ENCODE measurements at regions not wholly inside any gene's neighbourhood (a gene's known extent, or its start where the extent isn't known, plus 50 kb on each side); places are given as distances from the start of the nearest gene placed in this dataset.

DNA sequence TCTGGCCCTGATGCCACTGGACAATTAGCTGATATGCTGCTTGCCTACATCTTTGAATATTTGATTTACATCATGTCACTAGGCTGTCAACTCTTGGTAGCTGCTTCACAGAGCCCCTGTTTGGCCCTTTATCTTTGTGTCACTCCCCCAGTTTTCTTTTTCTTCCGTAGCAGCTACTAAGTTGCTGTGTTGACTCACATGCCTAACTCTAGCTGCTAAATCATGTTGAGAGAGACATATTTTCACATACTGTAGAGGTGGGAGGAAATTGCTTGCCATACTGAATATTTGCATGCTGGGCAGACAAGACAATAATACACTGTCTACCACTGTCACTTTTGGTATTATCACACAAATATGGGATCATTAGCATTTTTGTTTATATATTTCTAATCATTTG, 147.1 kb upstream of the NOVA1 start:
- no peak for DNase-seq (ENCODE audit: low spot score)
- Histone ChIP-seq H3K36me3 (no peaks in the 10 kb centered on the region), H3K9me3 (no peaks in the 10 kb centered on the region), H3K4me1 (no peaks in the 10 kb centered on the region), H3K27ac (no peak overlapping the region), H3K4me3 (no peak overlapping the region), H3K27me3 (no peaks in the 10 kb centered on the region)
- TF ChIP-seq, protein P1, sequence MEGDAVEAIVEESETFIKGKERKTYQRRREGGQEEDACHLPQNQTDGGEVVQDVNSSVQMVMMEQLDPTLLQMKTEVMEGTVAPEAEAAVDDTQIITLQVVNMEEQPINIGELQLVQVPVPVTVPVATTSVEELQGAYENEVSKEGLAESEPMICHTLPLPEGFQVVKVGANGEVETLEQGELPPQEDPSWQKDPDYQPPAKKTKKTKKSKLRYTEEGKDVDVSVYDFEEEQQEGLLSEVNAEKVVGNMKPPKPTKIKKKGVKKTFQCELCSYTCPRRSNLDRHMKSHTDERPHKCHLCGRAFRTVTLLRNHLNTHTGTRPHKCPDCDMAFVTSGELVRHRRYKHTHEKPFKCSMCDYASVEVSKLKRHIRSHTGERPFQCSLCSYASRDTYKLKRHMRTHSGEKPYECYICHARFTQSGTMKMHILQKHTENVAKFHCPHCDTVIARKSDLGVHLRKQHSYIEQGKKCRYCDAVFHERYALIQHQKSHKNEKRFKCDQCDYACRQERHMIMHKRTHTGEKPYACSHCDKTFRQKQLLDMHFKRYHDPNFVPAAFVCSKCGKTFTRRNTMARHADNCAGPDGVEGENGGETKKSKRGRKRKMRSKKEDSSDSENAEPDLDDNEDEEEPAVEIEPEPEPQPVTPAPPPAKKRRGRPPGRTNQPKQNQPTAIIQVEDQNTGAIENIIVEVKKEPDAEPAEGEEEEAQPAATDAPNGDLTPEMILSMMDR (IDR thresholded peaks at IDR 0.05) = no peak

DNA sequence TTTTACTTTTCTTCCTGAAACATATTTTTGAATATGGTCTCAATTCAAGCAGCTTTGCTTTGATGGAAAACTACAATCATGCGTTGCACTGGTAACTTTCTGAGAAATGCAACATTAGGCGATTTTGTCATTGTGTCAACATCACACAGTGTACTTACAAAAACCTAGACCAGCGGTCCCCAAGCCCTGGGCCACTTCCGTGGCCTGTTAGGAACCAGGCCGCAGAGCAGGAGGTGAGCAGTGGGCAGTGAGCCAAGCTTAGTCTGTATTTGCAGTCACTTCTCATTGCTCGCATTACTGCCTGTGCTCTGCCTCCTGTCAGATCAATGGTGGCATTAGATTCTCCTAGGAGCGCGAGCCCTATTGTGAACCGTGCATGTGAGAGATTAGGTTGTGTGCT, 163.7 kb upstream of the NOVA1 start:
- Histone ChIP-seq H3K4me1 (no peaks in the 10 kb centered on the region), H3K4me3 (no peak overlapping the region), H3K27me3 (no peaks in the 10 kb centered on the region), H3K9me3 (no peaks in the 10 kb centered on the region), H3K27ac (no peak overlapping the region), H3K36me3 (no peaks in the 10 kb centered on the region)
- TF ChIP-seq, protein P1 (IDR thresholded peaks at IDR 0.05) = no peak
- DNase-seq (ENCODE audit: low spot score) = no peak

- Histone ChIP-seq H3K36me3 (no peaks in the 10 kb centered on the region), H3K4me1 (no peaks in the 10 kb centered on the region), H3K9me3 (no peaks in the 10 kb centered on the region), H3K27me3 (no peaks in the 10 kb centered on the region), H3K4me3 (no peak overlapping the region), H3K27ac (no peak overlapping the region)
- TF ChIP-seq, protein P1 (IDR thresholded peaks at IDR 0.05) = no peak
- no peak for DNase-seq (ENCODE audit: low spot score)
These were observed 167.5 kb upstream of the NOVA1 start for GRCh38 chr14:26765301-26765700.

DNA sequence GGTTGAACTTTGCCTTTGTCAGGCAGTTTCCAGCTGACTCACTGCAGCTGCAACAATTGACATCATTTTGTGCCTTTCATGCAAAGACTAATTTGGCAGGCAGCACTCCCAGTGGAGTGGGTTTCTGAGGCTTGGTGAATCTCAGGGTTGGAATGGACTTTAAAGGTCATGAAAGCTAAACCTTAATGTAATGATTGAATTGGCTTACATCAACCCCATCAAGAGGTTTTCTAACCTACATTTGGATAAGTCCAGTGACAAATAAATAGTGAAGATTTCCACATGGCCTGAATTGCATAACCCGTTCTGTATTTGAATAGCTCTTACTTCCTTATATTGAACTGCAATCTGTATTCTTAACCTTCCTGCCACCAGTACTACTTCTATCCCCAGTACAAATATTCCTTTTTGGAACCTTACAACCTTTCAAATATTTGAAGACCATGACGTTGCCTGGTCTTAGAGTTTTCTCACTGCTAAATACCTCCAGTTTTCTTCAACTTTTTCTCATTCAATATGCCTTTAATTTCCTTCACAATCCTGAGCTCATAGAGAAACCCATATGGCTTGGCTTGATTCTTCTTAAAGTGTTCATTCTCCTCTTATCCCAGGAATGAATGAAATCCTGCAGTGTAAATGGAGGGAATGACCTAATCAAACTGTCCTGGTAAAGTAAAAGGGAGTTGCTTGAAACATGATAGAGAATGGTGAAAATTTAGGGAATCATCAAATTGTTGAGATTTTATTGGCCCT, 168.1 kb upstream of the NOVA1 start:
- peak; percentile 72 for DNase-seq (ENCODE audit: low spot score)
- Histone ChIP-seq H3K36me3 (no peaks in the 10 kb centered on the region), H3K4me3 (no peak overlapping the region), H3K27ac (peak overlapping the region in 1 of 2 donors; percentile 44), H3K9me3 (no peaks in the 10 kb centered on the region), H3K27me3 (no peaks in the 10 kb centered on the region), H3K4me1 (no peaks in the 10 kb centered on the region)
- TF ChIP-seq, protein P1 (IDR thresholded peaks at IDR 0.05) = no peak

DNA sequence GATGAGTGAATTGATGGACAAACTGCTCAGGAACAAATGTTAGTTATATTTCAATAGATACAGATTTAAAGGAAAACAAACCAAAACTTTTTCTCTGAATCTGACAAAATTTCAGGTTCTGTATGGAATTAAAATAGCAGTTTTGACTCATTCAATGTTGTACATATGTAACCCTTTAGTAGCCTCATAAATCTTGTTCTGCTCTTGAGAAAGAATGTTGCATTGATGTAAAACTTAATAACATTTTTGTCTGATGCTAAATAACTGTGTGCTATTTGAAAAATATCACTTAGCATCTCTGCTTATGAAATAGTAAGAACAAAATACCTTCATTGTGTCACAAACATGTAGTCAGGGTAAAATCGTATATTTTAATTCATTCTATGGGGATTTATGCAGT, 168.9 kb upstream of the NOVA1 start:
- Histone ChIP-seq H3K27ac (peak overlapping the region in 1 of 2 donors; percentile 44), H3K4me3 (no peak overlapping the region), H3K27me3 (no peaks in the 10 kb centered on the region), H3K36me3 (no peaks in the 10 kb centered on the region), H3K4me1 (no peaks in the 10 kb centered on the region), H3K9me3 (no peaks in the 10 kb centered on the region)
- no peak for DNase-seq (ENCODE audit: low spot score)
- TF ChIP-seq, protein P1 (IDR thresholded peaks at IDR 0.05) = no peak

Data from right atrium auricular region (tissue), 2 donors.